ENCODE measurements at regions not wholly inside any gene's neighbourhood (a gene's known extent, or its start where the extent isn't known, plus 50 kb on each side); places are given as distances from the start of the nearest gene placed in this dataset.

DNA sequence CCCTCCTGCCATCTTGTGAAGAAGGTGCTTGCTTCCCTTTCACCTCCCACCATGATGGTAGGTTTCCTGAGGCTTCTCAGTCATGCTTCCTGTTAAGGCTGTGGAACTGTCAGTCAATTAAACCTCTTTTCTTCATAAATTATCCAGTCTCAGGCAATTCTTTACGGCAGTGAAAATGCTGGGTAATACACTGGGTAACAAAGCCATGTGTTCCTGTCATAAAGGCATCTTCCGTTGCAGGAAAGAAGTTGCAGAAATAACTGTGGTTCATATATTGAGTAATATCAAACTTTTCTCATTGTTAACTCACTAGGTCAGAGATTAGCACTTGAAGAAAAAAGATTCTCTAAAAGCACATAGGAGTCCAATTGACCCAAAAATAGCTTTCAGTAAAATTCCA lies 163.9 kb upstream of the HNMT start:
- DNase-seq (ENCODE audit: low read depth): peak; percentile 3
- no peak for TF ChIP-seq CTCF (conservative IDR thresholded peaks at IDR 0.05; ENCODE audit: control insufficient read depth, insufficient read depth, low read depth, low read length)
- H3K4me3 ChIP-seq (ENCODE audit: control insufficient read depth, low read depth, low read length): no peak overlapping the region

DNA sequence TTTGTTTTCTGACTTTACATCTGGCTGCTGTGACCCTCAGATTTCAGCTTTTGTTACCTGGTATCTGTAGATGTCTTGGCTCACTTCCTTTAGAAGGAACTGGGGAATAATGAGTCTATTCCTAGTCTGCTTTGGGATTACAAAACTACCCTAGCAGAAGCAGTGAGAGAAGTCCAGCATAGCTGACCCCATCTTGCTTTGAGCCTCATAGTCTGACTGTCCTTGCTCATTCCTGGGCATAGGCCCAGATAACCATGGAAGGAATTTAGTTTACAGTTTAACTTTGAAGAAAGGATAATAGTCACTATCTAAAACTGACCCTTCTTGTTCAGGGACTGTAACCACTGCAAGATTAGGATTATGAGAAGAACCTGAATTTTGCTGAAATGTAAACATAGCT lies 163.0 kb upstream of the HNMT start:
- peak; percentile 5 for DNase-seq (ENCODE audit: low read depth)
- TF ChIP-seq CTCF (conservative IDR thresholded peaks at IDR 0.05; ENCODE audit: control insufficient read depth, insufficient read depth, low read depth, low read length): no peak

DNA sequence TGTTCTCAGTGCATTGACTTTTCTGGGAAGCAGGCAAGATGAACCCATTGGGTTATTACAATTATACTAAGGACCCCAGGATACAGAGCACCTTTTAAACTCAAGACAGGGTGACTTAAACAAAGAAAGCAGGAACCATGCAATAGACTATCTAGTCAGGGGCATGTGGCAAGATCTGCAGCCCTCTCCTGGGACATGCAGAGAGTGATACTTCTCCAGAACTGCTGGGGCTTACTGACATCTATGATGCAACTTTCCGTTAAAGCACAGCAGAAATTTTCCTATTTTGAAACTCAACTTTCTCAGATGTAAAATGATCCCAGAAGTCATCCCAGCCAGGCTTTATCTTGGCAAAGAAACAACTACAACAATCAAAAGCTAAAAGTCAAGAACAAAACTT lies 162.2 kb upstream of the HNMT start:
- DNase-seq (ENCODE audit: low read depth): peak; percentile 16
- no peak overlapping the region for H3K4me3 ChIP-seq (ENCODE audit: control insufficient read depth, low read depth, low read length)

More for the DNA sequence above, 163.0 kb upstream of the HNMT start:
- no peak overlapping the region for H3K4me3 ChIP-seq (ENCODE audit: control insufficient read depth, low read depth, low read length)

GRCh38 chr2:137806068-137806805 lies 158.0 kb upstream of the HNMT start:
- no peak overlapping the region for H3K4me3 ChIP-seq (ENCODE audit: control insufficient read depth, low read depth, low read length)
- no peak for DNase-seq (ENCODE audit: low read depth)
- no peak for TF ChIP-seq CTCF (conservative IDR thresholded peaks at IDR 0.05; ENCODE audit: control insufficient read depth, insufficient read depth, low read depth, low read length)

More for the DNA sequence above, 162.2 kb upstream of the HNMT start:
- no peak for TF ChIP-seq CTCF (conservative IDR thresholded peaks at IDR 0.05; ENCODE audit: control insufficient read depth, insufficient read depth, low read depth, low read length)

GRCh38 chr2:137809252-137809651 lies 155.0 kb upstream of the HNMT start:
- no peak for DNase-seq (ENCODE audit: low read depth)
- no peak for TF ChIP-seq CTCF (conservative IDR thresholded peaks at IDR 0.05; ENCODE audit: control insufficient read depth, insufficient read depth, low read depth, low read length)

GRCh38 chr2:137809837-137810236 lies 154.4 kb upstream of the HNMT start:
- DNase-seq (ENCODE audit: low read depth): no peak
- no peak for TF ChIP-seq CTCF (conservative IDR thresholded peaks at IDR 0.05; ENCODE audit: control insufficient read depth, insufficient read depth, low read depth, low read length)
- H3K4me3 ChIP-seq (ENCODE audit: control insufficient read depth, low read depth, low read length): no peak overlapping the region

More at GRCh38 chr2:137809252-137809651, 155.0 kb upstream of the HNMT start:
- H3K4me3 ChIP-seq (ENCODE audit: control insufficient read depth, low read depth, low read length): no peak overlapping the region

Data from fibroblast of mammary gland (primary cell).